GM10266 (cell line): ENCODE measurements at regions not wholly inside any gene's neighbourhood (a gene's known extent, or its start where the extent isn't known, plus 50 kb on each side); places are given as distances from the start of the nearest gene placed in this dataset.

Source experiments
- DNase-seq: peaks from one replicate; pipeline ENCODE4 v3.0.0; 2012; ENCODE audit errors: extremely low spot score
- CTCF ChIP-seq: IDR thresholded peaks from 2 replicates; pipeline ENCODE4 v1.5.1; 2012; ENCODE audit warnings: mild to moderate bottlenecking, low read depth; ENCODE audit not compliant: control insufficient read depth, insufficient read depth; ENCODE audit errors: missing control alignments

GRCh38 chr1:238323490-238323889 lies 432.8 kb upstream of the ZP4 start:
- no peak for TF ChIP-seq CTCF
- no peak for DNase-seq

GRCh38 chr1:238319957-238320356 lies 429.2 kb upstream of the ZP4 start:
- no peak for TF ChIP-seq CTCF
- DNase-seq: no peak

- no peak for DNase-seq
- no peak for TF ChIP-seq CTCF
Measured at GRCh38 chr1:238318294-238319110, 427.8 kb upstream of the ZP4 start.

- DNase-seq: no peak
- TF ChIP-seq CTCF: no peak
Measured at GRCh38 chr1:238312969-238313368, 422.2 kb upstream of the ZP4 start.

- TF ChIP-seq CTCF: no peak
- no peak for DNase-seq
Measured at GRCh38 chr1:238306411-238306810, 415.7 kb upstream of the ZP4 start.

- TF ChIP-seq CTCF: no peak
- no peak for DNase-seq
Measured at GRCh38 chr1:238302646-238303045, 411.9 kb upstream of the ZP4 start.

- no peak for TF ChIP-seq CTCF
- DNase-seq: no peak
Measured at GRCh38 chr1:238296371-238296770, 405.6 kb upstream of the ZP4 start.
